ENCODE measurements at regions not wholly inside any gene's neighbourhood (a gene's known extent, or its start where the extent isn't known, plus 50 kb on each side); places are given as distances from the start of the nearest gene placed in this dataset.

GRCh38 chr13:108120302-108120701 lies 95.0 kb downstream of the LIG4 start:
- ATAC-seq (ENCODE audit: insufficient number of reproducible peaks, low FRiP score, low read depth), result no peak

GRCh38 chr13:108115738-108116137 lies 99.6 kb downstream of the LIG4 start:
- no peak for TF ChIP-seq CTCF (IDR thresholded peaks at IDR 0.05)
- Histone ChIP-seq H3K36me3 (no peaks in the 10 kb centered on the region), H3K4me1 (ENCODE audit: control insufficient read depth in 1 of 2, low read depth in 2 of 2) (no peaks in the 10 kb centered on the region), H3K27me3 (replicated peaks; ENCODE audit: insufficient read depth) (no peaks in the 10 kb centered on the region), H3K9me3 (no peaks in the 10 kb centered on the region), H3K4me3 (no peak overlapping the region), H3K27ac (no peak overlapping the region)
- DNase-seq (ENCODE audit: low spot score) (no peak), ATAC-seq (ENCODE audit: insufficient number of reproducible peaks, low FRiP score, low read depth) (no peak)

More at GRCh38 chr13:108120302-108120701, 95.0 kb downstream of the LIG4 start:
- H3K4me3 ChIP-seq, result no peak overlapping the region
- H3K9me3 ChIP-seq, result no peaks in the 10 kb centered on the region
- H3K4me1 ChIP-seq (ENCODE audit: control insufficient read depth in 1 of 2, low read depth in 2 of 2), result no peaks in the 10 kb centered on the region
- no peak for TF ChIP-seq CTCF (IDR thresholded peaks at IDR 0.05)
- H3K27ac ChIP-seq, result no peak overlapping the region
- no peaks in the 10 kb centered on the region for H3K36me3 ChIP-seq
- no peak for DNase-seq (ENCODE audit: low spot score)
- H3K27me3 ChIP-seq (replicated peaks; ENCODE audit: insufficient read depth), result no peaks in the 10 kb centered on the region

GRCh38 chr13:108113407-108113806 lies 101.9 kb downstream of the LIG4 start:
- H3K36me3 ChIP-seq, result no peaks in the 10 kb centered on the region
- no peaks in the 10 kb centered on the region for H3K27me3 ChIP-seq (replicated peaks; ENCODE audit: insufficient read depth)
- no peak overlapping the region for H3K4me3 ChIP-seq
- H3K4me1 ChIP-seq (ENCODE audit: control insufficient read depth in 1 of 2, low read depth in 2 of 2), result no peaks in the 10 kb centered on the region
- no peak overlapping the region for H3K27ac ChIP-seq
- DNase-seq (ENCODE audit: low spot score) (no peak), ATAC-seq (ENCODE audit: insufficient number of reproducible peaks, low FRiP score, low read depth) (no peak)
- TF ChIP-seq CTCF (IDR thresholded peaks at IDR 0.05), result no peak
- no peaks in the 10 kb centered on the region for H3K9me3 ChIP-seq

GRCh38 chr13:108104736-108105135 lies 110.6 kb downstream of the LIG4 start:
- no peaks in the 10 kb centered on the region for H3K36me3 ChIP-seq
- H3K4me1 ChIP-seq (ENCODE audit: control insufficient read depth in 1 of 2, low read depth in 2 of 2), result no peaks in the 10 kb centered on the region
- no peak for DNase-seq (ENCODE audit: low spot score)
- H3K27me3 ChIP-seq (replicated peaks; ENCODE audit: insufficient read depth), result no peaks in the 10 kb centered on the region
- ATAC-seq (ENCODE audit: insufficient number of reproducible peaks, low FRiP score, low read depth), result no peak
- no peaks in the 10 kb centered on the region for H3K9me3 ChIP-seq
- TF ChIP-seq CTCF (IDR thresholded peaks at IDR 0.05), result no peak
- no peak overlapping the region for H3K4me3 ChIP-seq
- H3K27ac ChIP-seq, result no peak overlapping the region

- no peaks in the 10 kb centered on the region for H3K36me3 ChIP-seq
- DNase-seq (ENCODE audit: low spot score) (no peak), ATAC-seq (ENCODE audit: insufficient number of reproducible peaks, low FRiP score, low read depth) (no peak)
- H3K27me3 ChIP-seq (replicated peaks; ENCODE audit: insufficient read depth), result no peaks in the 10 kb centered on the region
- no peak overlapping the region for H3K4me3 ChIP-seq
- H3K9me3 ChIP-seq, result no peaks in the 10 kb centered on the region
- H3K27ac ChIP-seq, result no peak overlapping the region
- H3K4me1 ChIP-seq (ENCODE audit: control insufficient read depth in 1 of 2, low read depth in 2 of 2), result no peaks in the 10 kb centered on the region
- TF ChIP-seq CTCF (IDR thresholded peaks at IDR 0.05), result no peak
These were observed 112.6 kb downstream of the LIG4 start for GRCh38 chr13:108102771-108103170.
